ENCODE measurements at regions not wholly inside any gene's neighbourhood (a gene's known extent, or its start where the extent isn't known, plus 50 kb on each side); places are given as distances from the start of the nearest gene placed in this dataset.

- H3K27me3 ChIP-seq (ENCODE audit: insufficient read depth, poor library complexity, severe bottlenecking): no peaks in the 10 kb centered on the region
- TF ChIP-seq SPI1 (IDR thresholded peaks at IDR 0.05; ENCODE audit: borderline replicate concordance, low read depth) (no peak), POLR2AphosphoS5 (IDR thresholded peaks at IDR 0.05; ENCODE audit: low read depth) (no peak), CTCF (IDR thresholded peaks at IDR 0.05; ENCODE audit: insufficient read depth, low read length) (no peak), GABPA (IDR thresholded peaks at IDR 0.05; ENCODE audit: low read depth) (no peak), REST (IDR thresholded peaks at IDR 0.05; ENCODE audit: insufficient replicate concordance, low read depth) (no peak)
- H3K4me3 ChIP-seq (replicated peaks; ENCODE audit: insufficient read depth, low read length): no peak overlapping the region
- DNase-seq (ENCODE audit: low read depth in 1 of 2, low spot score in 1 of 2): no peak
- H3K27ac ChIP-seq (replicated peaks): no peak overlapping the region
Observed at GRCh38 chr1:107000902-107001301, 55.6 kb upstream of the PRMT6 start.

GRCh38 chr1:107003972-107004371, 52.5 kb upstream of the PRMT6 start:
- no peak for DNase-seq (ENCODE audit: low read depth in 1 of 2, low spot score in 1 of 2)
- Histone ChIP-seq H3K27me3 (ENCODE audit: insufficient read depth, poor library complexity, severe bottlenecking) (no peaks in the 10 kb centered on the region), H3K27ac (replicated peaks) (no peak overlapping the region), H3K4me3 (replicated peaks; ENCODE audit: insufficient read depth, low read length) (no peak overlapping the region)
- no peak for TF ChIP-seq REST (IDR thresholded peaks at IDR 0.05; ENCODE audit: insufficient replicate concordance, low read depth)
- TF ChIP-seq SPI1 (IDR thresholded peaks at IDR 0.05; ENCODE audit: borderline replicate concordance, low read depth): no peak
- TF ChIP-seq POLR2AphosphoS5 (IDR thresholded peaks at IDR 0.05; ENCODE audit: low read depth): no peak
- no peak for TF ChIP-seq GABPA (IDR thresholded peaks at IDR 0.05; ENCODE audit: low read depth)
- TF ChIP-seq CTCF (IDR thresholded peaks at IDR 0.05; ENCODE audit: insufficient read depth, low read length): no peak

- Histone ChIP-seq H3K27ac (replicated peaks) (no peak overlapping the region), H3K27me3 (ENCODE audit: insufficient read depth, poor library complexity, severe bottlenecking) (no peaks in the 10 kb centered on the region), H3K4me3 (replicated peaks; ENCODE audit: insufficient read depth, low read length) (no peak overlapping the region)
- no peak for DNase-seq (ENCODE audit: low read depth in 1 of 2, low spot score in 1 of 2)
- TF ChIP-seq REST (IDR thresholded peaks at IDR 0.05; ENCODE audit: insufficient replicate concordance, low read depth): no peak
- no peak for TF ChIP-seq SPI1 (IDR thresholded peaks at IDR 0.05; ENCODE audit: borderline replicate concordance, low read depth)
- no peak for TF ChIP-seq GABPA (IDR thresholded peaks at IDR 0.05; ENCODE audit: low read depth)
- TF ChIP-seq CTCF (IDR thresholded peaks at IDR 0.05; ENCODE audit: insufficient read depth, low read length): no peak
- no peak for TF ChIP-seq POLR2AphosphoS5 (IDR thresholded peaks at IDR 0.05; ENCODE audit: low read depth)
Observed at GRCh38 chr1:107004421-107004820, 52.1 kb upstream of the PRMT6 start.
